ENCODE measurements at regions not wholly inside any gene's neighbourhood (a gene's known extent, or its start where the extent isn't known, plus 50 kb on each side); places are given as distances from the start of the nearest gene placed in this dataset.

- peaks cover 4% of the 10 kb centered on the region for H3K9me3 Mint-ChIP-seq
- no peak overlapping the region for H3K4me3 Mint-ChIP-seq
- no peak overlapping the region for H3K27ac Mint-ChIP-seq
- CTCF ChIA-PET = interaction anchor here (0.7 to 1.0 kb wide), 2 partner anchors 145 to 375 kb away, joined by 3 to 4 read pairs; no protein-coding TSS in a partner anchor
- DNase-seq = no peak
- intact Hi-C loops (cut with micrococcal nuclease) = no loop called here
- H3K4me1 Mint-ChIP-seq (ENCODE audit: low read depth) = peaks cover 5% of the 10 kb centered on the region
- H3K27me3 Mint-ChIP-seq (ENCODE audit: low read depth) = peaks cover 16% of the 10 kb centered on the region
- H3K36me3 Mint-ChIP-seq (ENCODE audit: low read depth) = no peaks in the 10 kb centered on the region
Observed at GRCh38 chr18:61756244-61756643, 136.6 kb downstream of the RNF152 start.

DNA sequence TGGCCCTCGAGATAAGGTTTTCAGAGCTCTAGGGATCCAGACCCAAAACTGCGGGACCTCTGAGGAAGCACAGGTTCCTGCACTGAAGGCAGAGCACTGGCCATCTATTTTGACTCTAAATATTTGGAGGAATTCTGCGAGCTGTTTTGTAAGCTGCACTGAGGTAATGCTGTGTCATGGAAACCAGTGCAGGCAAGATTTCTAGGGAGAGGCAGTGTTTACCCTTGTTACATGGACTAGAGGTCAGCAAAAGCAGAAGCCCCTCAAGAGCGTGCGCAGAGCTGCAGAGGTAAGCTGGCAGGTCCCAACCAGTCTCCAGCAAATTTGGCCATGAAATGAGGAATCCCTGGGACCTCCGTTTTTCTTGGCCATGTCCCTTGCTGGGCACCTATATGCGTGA, 137.3 kb downstream of the RNF152 start:
- intact Hi-C loops (cut with micrococcal nuclease) = no loop called here
- no peaks in the 10 kb centered on the region for H3K36me3 Mint-ChIP-seq (ENCODE audit: low read depth)
- CTCF ChIA-PET = interaction anchor here (1.0 kb wide), 1 partner anchor 145 kb away, joined by 3 read pairs; no protein-coding TSS in a partner anchor
- no peak overlapping the region for H3K4me3 Mint-ChIP-seq
- H3K27me3 Mint-ChIP-seq (ENCODE audit: low read depth) = peaks cover 15% of the 10 kb centered on the region
- H3K4me1 Mint-ChIP-seq (ENCODE audit: low read depth) = peaks cover 5% of the 10 kb centered on the region
- no peak for DNase-seq
- peaks cover 4% of the 10 kb centered on the region for H3K9me3 Mint-ChIP-seq
- no peak overlapping the region for H3K27ac Mint-ChIP-seq

DNA sequence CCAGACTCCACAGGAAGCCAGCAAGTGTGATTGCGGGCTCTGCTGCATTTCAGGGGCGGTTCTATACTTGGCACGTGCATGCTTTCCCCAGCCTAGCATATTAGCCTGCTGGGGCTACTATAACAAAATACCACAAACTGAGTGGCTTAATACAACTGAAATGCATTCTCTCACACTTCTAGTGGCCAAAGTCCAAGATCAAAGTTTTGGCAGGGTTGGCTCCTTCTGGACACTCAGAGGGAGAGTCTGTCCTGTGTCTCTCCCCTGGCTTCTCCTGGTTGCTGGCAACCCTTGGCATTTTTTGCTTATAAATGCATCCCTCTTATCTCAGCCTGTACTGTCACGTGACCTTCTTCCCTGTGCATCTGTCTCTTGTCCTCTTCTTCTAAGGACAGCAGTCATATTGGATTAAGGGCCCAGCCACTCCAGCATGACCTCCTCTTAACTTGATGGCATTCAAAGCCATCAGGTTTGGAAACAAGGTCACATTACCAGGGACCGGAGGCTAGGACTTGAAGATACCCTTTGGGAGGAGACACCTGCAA, 138.7 kb downstream of the RNF152 start:
- CTCF ChIA-PET = no interaction called here
- Mint-ChIP-seq H3K27ac (no peak overlapping the region), H3K4me3 (no peak overlapping the region), H3K4me1 (ENCODE audit: low read depth) (peaks cover 5% of the 10 kb centered on the region), H3K36me3 (ENCODE audit: low read depth) (no peaks in the 10 kb centered on the region), H3K9me3 (no peaks in the 10 kb centered on the region), H3K27me3 (ENCODE audit: low read depth) (peaks cover 9% of the 10 kb centered on the region)
- DNase-seq = no peak
- intact Hi-C loops (cut with micrococcal nuclease) = no loop called here

- peak; percentile 25 for DNase-seq
- Mint-ChIP-seq H3K27ac (no peak overlapping the region), H3K4me1 (ENCODE audit: low read depth) (peaks cover 5% of the 10 kb centered on the region), H3K27me3 (ENCODE audit: low read depth) (peaks cover 11% of the 10 kb centered on the region), H3K4me3 (no peak overlapping the region), H3K9me3 (no peaks in the 10 kb centered on the region), H3K36me3 (ENCODE audit: low read depth) (no peaks in the 10 kb centered on the region)
- intact Hi-C loops (cut with micrococcal nuclease) = no loop called here
- CTCF ChIA-PET = no interaction called here
Observed at GRCh38 chr18:61753373-61753772, 139.4 kb downstream of the RNF152 start.

DNA sequence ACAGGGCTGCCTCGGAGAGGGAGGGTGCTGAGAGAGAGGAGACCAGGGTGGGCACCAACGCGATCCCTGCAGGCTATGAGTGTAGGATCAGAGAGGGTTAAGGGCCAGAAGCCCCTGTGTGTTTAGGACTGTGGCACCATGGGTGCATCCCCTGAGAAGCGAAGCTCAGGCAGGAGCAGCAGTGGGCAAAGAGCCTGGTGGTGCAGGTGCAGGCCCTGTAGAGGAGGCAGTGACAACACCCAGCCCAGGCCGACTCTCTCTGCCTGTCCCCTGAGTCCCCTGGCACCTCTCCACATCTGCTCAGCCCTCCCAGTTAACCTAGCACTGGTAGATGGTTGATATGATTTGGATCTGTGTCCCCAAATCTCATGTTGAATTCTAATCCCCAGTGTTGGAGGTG, 139.8 kb downstream of the RNF152 start:
- H3K36me3 Mint-ChIP-seq (ENCODE audit: low read depth) = no peaks in the 10 kb centered on the region
- CTCF ChIA-PET = no interaction called here
- no peak overlapping the region for H3K4me3 Mint-ChIP-seq
- H3K4me1 Mint-ChIP-seq (ENCODE audit: low read depth) = peaks cover 5% of the 10 kb centered on the region
- DNase-seq = no peak
- intact Hi-C loops (cut with micrococcal nuclease) = no loop called here
- H3K9me3 Mint-ChIP-seq = no peaks in the 10 kb centered on the region
- H3K27me3 Mint-ChIP-seq (ENCODE audit: low read depth) = peaks cover 11% of the 10 kb centered on the region
- H3K27ac Mint-ChIP-seq = no peak overlapping the region

DNA sequence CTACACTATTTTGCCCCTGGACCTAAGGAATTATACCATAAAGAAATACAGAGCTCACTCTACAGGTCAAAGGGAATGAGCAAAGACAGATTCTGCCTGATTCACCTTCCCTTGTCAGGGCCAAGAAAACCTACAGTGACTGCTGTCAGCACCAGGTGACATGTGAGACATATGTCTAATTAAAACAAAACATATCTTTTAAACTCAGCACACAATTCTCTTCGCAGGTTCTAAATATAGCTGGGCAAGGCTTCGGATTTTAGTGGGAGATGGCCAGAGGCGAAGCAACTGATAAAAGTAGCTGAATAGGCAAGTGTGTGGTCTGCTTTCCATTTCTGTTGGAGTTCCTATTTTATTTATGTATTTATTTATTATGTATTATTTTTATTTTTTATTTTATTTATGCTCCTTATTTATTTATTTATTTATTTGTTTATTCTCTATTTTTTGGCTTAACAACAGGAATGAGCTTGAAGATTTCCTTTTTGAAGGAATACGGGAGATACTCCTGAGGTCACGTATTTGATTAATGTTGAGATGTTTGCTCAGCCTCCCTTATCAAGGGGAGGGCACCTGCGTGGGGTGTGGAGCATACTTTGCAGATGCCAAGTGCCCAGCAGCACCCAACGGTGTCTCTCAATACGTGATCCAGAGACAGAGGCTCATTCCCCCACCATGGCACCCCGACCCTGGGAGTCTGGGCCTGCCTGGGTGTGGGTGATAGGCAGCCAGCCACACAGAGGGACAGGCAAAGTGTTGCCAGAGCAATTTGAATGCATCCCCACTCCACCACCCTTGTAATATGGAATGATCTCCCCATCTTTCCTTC, 141.8 kb downstream of the RNF152 start:
- Mint-ChIP-seq H3K27me3 (ENCODE audit: low read depth) (peaks cover 10% of the 10 kb centered on the region), H3K27ac (no peak overlapping the region), H3K4me3 (no peak overlapping the region), H3K9me3 (no peaks in the 10 kb centered on the region), H3K4me1 (ENCODE audit: low read depth) (peaks cover 5% of the 10 kb centered on the region), H3K36me3 (ENCODE audit: low read depth) (no peaks in the 10 kb centered on the region)
- CTCF ChIA-PET = interaction anchor here (1.2 kb wide), 1 partner anchor 380 kb away, joined by 3 read pairs; no protein-coding TSS in a partner anchor
- no peak for DNase-seq
- intact Hi-C loops (cut with micrococcal nuclease) = no loop called here

DNA sequence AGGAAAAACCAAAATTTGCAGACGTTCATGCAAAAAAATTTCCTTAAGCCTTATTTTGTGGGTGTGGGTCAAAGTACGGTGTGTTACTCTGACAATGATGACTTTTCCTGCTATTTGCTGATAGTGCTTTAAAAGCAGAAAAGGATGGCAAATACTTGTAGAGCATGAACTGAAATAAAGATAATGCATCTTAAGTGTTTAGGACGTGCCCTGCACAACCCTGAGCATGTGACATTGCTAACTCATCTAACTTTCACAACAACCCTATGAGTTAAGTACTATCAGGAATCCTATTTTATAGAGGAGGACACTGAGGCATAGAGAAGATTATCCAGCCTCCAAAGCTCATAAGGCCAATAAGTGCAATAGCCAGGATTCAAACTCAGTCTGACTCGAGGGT, 143.3 kb downstream of the RNF152 start:
- Mint-ChIP-seq H3K27me3 (ENCODE audit: low read depth) (peaks cover 5% of the 10 kb centered on the region), H3K9me3 (no peaks in the 10 kb centered on the region), H3K27ac (no peak overlapping the region), H3K4me1 (ENCODE audit: low read depth) (peaks cover 5% of the 10 kb centered on the region), H3K4me3 (no peak overlapping the region), H3K36me3 (ENCODE audit: low read depth) (no peaks in the 10 kb centered on the region)
- DNase-seq = no peak
- intact Hi-C loops (cut with micrococcal nuclease) = no loop called here
- CTCF ChIA-PET = no interaction called here

DNA sequence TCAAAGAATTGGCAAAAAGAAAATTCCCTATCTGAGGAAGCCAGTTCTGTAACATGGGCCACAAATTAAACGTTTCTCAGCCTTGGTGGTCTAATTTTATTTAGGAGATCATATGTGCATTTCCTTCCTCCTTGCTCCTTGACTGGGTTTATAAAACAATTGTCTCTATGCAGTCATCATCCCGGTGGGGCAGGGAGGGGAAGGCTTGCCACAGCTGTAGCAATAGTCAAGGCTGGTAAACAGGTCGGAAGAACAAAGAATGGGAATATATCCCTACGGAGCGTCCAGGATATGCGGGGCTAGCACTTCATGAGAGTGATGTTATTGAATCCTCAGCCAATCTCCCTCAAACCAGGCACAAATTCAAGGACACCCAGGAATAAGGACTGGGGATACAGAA, 143.8 kb downstream of the RNF152 start:
- Mint-ChIP-seq H3K36me3 (ENCODE audit: low read depth) (no peaks in the 10 kb centered on the region), H3K9me3 (no peaks in the 10 kb centered on the region), H3K27ac (no peak overlapping the region), H3K27me3 (ENCODE audit: low read depth) (peaks cover 5% of the 10 kb centered on the region), H3K4me1 (ENCODE audit: low read depth) (peaks cover 5% of the 10 kb centered on the region), H3K4me3 (no peak overlapping the region)
- DNase-seq = no peak
- intact Hi-C loops (cut with micrococcal nuclease) = no loop called here
- CTCF ChIA-PET = no interaction called here

DNA sequence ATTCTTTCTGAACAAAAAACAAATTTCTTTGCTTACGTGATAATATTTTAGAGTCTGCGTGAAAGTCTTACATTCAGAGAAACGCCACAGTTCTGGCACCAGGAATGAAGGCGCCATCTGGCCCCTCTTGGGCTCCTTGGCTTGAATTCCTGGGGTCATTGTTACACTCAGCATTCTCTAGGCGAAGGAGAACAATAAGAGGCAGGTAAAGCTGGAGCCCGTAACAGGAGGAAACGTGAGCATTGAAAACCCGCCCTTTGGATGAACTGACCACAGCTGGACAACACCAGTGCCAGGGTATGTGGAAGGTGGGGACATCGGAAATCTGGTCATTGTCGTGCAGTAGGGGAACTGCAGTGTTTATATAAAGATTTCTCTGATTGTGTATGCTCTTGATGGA, 144.8 kb downstream of the RNF152 start:
- no peaks in the 10 kb centered on the region for H3K9me3 Mint-ChIP-seq
- H3K4me3 Mint-ChIP-seq = no peak overlapping the region
- DNase-seq = no peak
- H3K27me3 Mint-ChIP-seq (ENCODE audit: low read depth) = peaks cover 5% of the 10 kb centered on the region
- H3K27ac Mint-ChIP-seq = no peak overlapping the region
- CTCF ChIA-PET = no interaction called here
- intact Hi-C loops (cut with micrococcal nuclease) = no loop called here
- H3K4me1 Mint-ChIP-seq (ENCODE audit: low read depth) = no peaks in the 10 kb centered on the region
- no peaks in the 10 kb centered on the region for H3K36me3 Mint-ChIP-seq (ENCODE audit: low read depth)

GRCh38 chr18:61743775-61744531, 148.9 kb downstream of the RNF152 start:
- Mint-ChIP-seq H3K4me1 (ENCODE audit: low read depth) (no peaks in the 10 kb centered on the region), H3K4me3 (no peak overlapping the region), H3K9me3 (no peaks in the 10 kb centered on the region), H3K27ac (no peak overlapping the region), H3K36me3 (ENCODE audit: low read depth) (no peaks in the 10 kb centered on the region), H3K27me3 (ENCODE audit: low read depth) (peaks cover under 1% of the 10 kb centered on the region)
- CTCF ChIA-PET = no interaction called here
- intact Hi-C loops (cut with micrococcal nuclease) = no loop called here
- no peak for DNase-seq

DNA sequence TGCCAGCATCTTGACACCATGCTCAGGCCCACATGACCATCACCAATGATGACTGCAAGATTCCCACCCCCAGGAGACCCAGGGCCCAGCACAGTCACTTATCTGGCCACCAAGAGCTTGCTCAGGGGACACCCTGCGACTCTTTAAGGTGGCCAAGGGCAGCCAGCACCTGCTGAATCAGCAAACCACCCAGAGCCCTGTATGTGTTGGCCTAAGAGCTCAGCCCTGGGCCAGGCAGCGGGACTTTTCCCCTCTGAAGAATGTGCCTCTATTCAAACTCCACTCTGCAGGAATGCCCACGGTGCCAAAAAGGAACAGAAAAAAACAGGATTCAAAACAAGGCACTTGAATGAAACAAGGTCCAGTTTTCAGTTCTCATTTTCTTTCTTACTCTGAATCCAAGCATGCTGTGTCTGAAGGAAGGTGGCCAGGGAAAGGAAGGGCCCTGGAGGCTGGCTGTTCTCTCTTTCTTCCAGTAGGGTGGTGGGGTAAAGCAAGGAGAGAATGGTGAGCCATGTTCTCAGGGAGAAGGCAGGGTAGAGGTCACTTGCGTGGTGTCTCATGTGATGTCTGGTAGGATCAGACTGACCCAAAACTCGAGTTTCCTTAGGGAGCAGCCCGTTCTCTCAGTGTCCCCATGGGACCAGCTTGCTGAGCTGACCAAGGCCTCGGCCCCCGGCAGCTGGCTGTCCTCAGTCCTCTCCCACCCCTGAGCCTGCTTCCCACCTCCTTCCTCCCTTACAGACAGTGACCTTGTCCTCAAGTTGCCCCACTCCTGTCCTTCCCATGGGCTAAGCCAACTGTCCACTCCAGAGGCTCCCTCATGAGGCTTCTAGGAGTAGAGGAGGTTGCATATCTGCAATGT, 150.0 kb downstream of the RNF152 start:
- intact Hi-C loops (cut with micrococcal nuclease) = no loop called here
- no peak for DNase-seq
- Mint-ChIP-seq H3K27ac (no peak overlapping the region), H3K4me1 (ENCODE audit: low read depth) (no peaks in the 10 kb centered on the region), H3K27me3 (ENCODE audit: low read depth) (no peaks in the 10 kb centered on the region), H3K4me3 (no peak overlapping the region), H3K36me3 (ENCODE audit: low read depth) (no peaks in the 10 kb centered on the region), H3K9me3 (no peaks in the 10 kb centered on the region)
- CTCF ChIA-PET = no interaction called here

- no peaks in the 10 kb centered on the region for H3K36me3 Mint-ChIP-seq (ENCODE audit: low read depth)
- no peak for DNase-seq
- intact Hi-C loops (cut with micrococcal nuclease) = no loop called here
- H3K27me3 Mint-ChIP-seq (ENCODE audit: low read depth) = no peaks in the 10 kb centered on the region
- no peak overlapping the region for H3K27ac Mint-ChIP-seq
- no peaks in the 10 kb centered on the region for H3K4me1 Mint-ChIP-seq (ENCODE audit: low read depth)
- no peak overlapping the region for H3K4me3 Mint-ChIP-seq
- no peaks in the 10 kb centered on the region for H3K9me3 Mint-ChIP-seq
- CTCF ChIA-PET = interaction anchor here (0.5 kb wide), 1 partner anchor 1927 kb away, joined by 3 read pairs; no protein-coding TSS in a partner anchor
Observed at GRCh38 chr18:61741881-61742454, 150.8 kb downstream of the RNF152 start.

Data from activated naive CD4-positive, alpha-beta T cell treated with anti-CD3 and anti-CD28 coated beads for 36 hours (primary cell).